ENCODE measurements at regions not wholly inside any gene's neighbourhood (a gene's known extent, or its start where the extent isn't known, plus 50 kb on each side); places are given as distances from the start of the nearest gene placed in this dataset.

DNA sequence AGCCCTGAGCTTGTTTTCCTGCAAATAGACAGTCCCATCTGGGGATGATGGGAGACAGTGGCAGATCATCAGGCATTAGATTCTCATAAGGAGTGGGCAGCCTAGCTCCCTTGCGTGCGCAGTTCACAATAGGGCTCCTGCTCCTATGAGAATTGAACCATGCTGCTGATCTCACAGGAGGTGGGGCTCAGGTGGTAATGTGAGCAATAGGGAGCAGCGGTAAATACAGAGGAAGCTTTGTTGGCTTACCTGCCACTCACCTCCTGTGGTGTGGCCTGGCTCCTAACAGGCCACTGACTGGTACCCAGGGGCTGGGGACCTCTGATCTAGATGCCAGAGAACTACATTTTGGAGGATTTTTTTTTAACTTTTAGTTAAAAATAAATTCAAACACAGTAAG, 434.8 kb upstream of the MKI67 start:
- no peak for DNase-seq (ENCODE audit: low spot score)

DNA sequence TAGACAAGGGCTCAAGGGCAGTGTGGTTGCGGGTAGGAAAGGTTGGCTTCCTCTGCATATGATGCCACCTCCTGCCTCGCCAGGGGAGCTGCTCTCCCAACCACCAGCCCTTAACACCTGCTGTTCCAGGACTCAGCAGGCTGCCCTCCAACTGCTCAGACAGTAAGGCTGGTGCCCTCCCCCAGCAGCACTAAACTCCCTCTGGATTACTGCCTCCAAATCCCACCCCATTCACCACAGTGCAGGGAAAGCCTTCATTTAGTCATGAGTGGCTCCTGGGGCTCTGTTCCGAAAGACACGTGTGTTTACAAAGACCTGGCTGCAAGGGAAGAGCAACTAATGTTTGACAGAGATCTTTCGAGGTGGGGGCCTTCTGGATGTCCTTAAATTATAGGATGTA, 437.2 kb upstream of the MKI67 start:
- DNase-seq (ENCODE audit: low spot score): no peak

DNA sequence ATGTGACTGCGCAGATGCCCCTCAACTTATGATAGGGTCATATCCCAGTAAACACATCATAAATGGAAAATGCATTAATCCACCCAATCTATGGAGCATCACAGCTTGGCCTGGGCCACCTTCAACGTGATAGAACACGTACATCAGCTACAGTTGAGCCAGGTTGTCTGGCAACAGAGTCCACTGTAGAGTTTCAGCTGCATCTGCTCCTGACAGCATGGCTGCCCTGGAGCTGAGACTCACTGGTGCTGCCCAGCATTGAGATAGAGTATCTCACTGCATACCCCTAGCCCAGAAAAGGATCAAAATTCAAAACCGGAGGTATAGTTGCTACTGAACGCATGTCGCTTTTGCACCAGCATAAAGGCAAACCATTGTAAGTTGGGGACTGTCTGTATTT, 437.7 kb upstream of the MKI67 start:
- no peak for DNase-seq (ENCODE audit: low spot score)

DNA sequence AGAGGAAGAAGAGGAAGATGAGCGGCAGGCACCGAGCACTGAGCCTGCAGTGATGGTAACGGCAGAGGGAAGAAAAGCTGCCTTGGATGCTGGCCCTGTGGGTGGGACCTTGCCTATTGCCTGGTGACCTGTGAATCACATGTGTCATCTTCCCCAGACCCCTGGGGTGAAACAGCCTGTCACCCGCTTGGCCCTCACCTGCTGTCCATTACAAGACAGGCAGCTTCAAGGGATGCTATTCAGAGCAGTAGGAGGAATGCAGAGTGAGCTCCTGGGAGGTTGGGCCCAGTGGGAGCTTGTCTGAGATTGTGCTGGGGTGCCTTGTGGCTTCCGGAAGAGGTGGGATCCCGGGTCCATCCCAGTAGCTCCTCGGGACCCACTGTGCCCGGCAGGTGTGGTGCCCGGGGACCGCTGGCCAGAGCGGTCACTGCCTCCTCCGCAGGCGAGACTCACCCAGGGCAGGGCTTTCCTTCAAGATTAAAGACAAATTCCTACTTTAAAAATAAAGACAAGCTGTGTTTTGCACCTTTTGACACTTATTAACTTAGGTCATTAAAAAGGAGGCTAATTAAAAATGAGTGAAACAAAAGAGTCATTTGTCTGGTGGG, 440.2 kb upstream of the MKI67 start:
- DNase-seq (ENCODE audit: low spot score): no peak

DNA sequence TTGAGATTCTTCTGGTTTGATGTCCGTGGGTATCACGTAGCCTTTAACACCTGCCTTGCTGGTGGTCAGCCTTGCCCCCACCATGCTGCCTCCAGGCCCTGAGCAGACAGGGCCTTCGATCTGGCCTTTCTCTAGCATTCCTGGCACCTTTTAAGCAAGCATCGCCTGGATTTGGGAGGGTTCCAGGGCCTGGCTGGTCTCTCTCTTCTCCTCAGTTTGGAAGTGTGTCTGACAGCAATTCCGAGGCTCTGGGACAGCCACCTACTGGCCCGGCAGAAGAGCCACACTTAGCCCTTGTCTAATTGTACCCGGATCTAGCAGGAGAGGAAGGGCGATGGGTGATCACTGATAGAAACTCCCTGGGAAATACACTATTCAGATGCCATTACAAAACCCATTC, 441.3 kb upstream of the MKI67 start:
- DNase-seq (ENCODE audit: low spot score): no peak

DNA sequence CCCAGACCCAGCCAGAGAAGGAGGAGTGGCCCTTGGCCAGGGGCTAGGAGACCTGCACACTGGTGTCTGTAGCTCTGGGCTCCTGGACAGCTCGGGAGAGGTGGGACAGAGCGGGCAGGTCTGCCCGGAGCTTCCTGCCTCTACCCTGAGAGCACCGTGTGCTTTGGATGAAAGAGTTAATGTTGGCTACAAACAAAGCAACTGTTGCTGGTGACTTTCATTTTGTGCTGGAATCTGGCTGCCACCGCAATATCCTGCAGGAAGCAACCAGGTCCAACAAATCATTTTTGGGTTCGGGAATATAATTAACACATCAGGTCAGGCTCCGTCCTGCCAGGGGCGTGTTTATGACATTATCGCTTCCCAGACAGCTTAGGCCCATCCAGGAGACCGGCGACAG, 441.8 kb upstream of the MKI67 start:
- no peak for DNase-seq (ENCODE audit: low spot score)

DNA sequence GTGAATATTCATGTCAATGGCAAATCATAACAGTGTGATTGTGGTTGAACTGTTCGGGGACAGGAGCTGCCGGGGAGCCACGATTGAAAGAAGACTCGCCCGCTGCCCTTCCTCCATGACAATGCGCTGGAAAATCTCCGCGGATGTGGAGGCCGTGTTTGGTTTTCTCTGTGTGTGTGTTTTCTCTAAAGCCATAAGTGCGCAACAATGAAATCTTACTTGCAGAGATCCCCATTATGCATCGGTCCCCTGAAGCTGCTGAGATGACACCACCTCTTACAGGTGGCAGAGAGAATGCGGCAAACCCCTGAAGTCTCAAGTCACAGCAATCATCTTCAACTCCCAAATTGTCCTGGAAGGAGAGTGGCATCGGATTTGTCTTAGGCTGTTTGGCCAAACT, 442.3 kb upstream of the MKI67 start:
- no peak for DNase-seq (ENCODE audit: low spot score)

DNA sequence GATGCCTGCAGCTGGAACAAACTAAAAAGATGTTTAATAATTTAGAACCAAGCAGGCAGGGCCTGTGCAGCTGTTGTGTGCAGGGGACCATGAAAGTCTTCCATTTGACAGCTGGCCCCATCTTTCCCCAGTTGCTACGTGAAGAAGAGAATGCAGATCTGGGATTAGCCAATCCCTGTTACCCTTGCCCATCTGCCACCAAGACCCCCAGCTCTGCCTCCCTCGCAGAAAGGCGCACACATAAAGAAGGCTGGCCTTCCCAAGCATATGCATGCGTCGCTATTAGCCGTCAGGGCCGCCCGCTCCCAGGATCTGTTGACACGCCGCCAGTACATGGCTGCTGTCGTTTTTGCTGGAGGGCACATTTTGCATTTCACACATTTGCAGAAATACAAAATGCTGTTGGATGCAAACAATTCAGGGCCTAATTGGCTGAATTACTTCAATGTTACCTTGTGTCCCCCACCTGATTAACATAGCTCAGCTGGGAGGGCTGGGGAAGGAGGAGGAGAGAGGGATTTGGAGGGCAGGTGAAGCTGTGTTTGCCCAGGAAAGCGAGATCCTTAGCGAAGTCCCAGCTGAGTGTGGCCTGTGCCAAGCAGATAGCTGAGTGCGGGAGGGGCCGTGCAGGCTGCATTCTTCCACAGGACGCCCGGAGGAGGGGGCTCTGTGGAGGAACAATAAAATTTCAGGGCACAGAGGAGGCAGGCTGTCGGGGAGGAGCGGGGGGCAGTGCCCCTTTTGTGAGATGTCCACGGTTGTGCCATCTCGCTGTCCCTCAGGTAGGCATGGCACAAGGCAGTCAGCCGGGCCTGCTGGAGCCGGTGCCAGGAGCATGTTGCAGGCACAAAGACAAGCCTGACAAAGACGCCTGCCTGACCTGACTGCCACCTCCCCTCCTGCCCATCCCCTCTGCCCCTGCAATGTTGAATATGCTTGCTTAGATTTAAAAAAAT, 443.0 kb upstream of the MKI67 start:
- no peak for DNase-seq (ENCODE audit: low spot score)

DNA sequence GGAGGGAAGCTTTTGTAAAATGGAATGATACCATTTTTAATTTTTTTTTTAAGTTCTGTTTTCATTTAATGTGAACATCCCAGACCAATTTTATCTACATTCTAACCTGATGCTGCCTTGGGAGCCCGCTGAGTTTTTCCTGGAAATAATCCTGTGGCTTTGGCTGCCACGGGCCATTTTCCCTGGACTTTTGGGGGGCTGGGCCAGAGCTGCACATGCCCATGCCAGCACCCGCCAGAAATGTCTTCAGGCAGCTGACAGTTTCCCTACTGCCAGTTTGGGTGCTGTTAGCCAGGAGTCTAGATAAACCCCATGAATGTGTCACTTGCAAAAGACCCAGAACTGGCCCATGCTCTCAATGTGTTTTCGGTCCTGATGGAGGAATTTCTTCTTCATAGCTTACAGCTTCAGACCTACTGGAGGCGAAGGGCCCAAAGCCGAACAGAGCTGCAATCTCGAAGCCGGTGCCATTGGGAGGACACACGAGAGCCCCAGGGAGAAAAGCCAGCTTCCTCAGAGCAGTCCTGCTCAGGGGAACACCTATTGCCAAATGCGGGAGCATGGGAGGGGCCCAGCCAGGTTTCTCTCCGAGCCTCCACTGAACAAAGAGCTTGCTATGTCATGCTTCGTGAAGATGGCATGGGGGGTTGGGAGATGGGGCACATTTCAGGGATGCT, 444.2 kb upstream of the MKI67 start:
- DNase-seq (ENCODE audit: low spot score): no peak

DNA sequence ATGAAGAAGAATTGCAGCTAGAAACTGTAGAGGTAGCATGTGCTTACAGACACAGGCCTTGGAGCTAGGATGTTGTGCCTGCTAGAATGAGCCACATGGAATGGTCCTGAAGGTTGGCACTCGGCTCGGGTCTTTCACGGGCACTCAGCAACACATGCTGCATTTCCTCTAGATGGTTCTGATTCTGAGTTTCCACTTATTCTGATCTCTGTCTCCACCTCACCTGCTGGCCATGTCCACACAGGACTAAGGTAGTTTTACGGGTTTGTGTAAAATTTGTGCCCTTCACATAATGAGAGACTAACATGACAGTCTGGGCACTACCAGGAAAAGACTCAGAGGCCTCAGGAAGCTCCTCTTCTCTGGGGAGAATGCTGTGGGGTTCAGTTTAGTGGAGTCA, 444.8 kb upstream of the MKI67 start:
- DNase-seq (ENCODE audit: low spot score): no peak

DNA sequence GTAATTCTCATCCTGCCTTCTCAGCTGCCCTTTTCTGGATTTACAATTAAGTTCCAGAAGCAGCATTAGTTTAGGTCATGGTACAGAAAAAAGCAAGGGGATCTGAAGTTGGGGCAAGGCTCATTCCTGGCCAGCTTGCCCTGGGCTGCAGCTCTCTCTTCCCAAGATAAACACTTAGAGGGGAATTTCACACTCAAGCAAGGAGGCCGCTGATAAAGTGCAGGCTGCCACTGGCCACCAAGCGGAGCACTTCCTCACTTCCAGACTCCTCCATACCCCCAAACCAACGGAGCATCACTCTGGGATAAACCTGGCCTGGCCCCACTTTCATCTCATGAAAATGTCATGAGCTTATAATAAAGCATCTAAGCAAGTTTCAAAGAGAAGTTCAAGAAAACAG, 445.5 kb upstream of the MKI67 start:
- no peak for DNase-seq (ENCODE audit: low spot score)

DNA sequence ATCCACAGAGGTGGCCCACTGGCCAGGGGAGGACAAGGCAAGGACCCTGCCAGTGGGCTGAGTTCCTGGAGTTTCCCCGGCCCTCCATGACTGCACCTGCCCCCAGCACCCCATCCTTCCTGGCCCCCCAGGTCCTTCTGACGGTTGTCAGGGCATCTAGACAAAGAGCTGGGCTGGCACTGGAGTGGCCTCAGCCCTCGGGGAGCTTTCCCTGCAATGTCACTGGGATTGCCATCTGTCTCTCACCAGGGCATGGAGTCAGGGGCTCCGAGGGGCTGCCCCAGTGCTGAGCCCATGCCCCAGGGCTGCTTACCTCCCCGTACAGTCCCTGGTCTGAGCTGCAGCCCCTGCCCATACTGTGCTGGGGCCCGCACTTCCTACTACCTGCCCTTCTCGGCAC, 446.5 kb upstream of the MKI67 start:
- no peak for DNase-seq (ENCODE audit: low spot score)

DNA sequence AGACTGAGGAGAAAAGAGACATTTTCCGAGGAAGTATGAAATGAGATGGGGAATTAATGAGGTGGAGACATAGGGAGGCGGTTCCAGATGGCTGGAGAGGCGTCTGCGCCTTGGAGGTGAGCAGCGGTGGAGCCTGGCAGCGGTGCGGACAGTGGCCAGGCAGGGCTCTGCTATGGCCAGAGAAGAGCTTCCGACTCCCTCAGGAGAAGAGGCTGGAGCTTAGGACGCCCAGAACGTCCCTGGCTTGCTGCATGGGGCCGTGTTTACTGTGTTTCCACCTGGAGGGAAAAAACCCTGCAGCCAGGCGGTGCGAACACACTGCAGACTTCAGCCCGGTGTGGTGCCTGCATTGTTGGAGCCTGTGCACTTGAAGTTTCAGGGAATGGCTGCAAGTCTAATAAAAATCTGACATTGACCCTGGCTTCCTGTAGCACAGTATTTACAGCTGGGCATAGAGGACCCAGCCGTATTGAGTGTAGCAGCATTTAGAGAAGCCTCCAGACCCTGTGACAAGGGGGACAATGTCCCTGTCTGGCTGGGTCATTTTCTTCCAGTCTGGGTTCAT, 447.1 kb upstream of the MKI67 start:
- DNase-seq (ENCODE audit: low spot score): no peak

DNA sequence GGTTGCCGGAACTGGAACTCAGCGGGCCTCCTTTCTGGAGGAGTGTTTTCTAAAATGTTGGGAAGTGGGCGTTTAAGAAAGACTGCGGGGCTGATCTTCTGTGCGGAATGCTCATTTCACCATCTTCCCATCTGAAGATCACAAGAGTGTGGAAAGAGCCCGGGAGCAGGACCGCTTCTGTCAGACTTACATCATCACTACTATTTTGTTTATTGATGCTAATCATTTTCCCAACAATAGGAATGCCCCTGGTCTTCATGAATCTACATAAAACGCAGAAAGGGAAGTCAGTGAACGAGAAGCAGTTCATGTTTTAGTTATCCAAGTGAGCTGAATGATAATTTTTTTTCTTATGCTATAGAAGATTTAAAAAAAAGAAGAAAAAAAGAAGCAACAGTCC, 447.8 kb upstream of the MKI67 start:
- DNase-seq (ENCODE audit: low spot score): no peak

DNA sequence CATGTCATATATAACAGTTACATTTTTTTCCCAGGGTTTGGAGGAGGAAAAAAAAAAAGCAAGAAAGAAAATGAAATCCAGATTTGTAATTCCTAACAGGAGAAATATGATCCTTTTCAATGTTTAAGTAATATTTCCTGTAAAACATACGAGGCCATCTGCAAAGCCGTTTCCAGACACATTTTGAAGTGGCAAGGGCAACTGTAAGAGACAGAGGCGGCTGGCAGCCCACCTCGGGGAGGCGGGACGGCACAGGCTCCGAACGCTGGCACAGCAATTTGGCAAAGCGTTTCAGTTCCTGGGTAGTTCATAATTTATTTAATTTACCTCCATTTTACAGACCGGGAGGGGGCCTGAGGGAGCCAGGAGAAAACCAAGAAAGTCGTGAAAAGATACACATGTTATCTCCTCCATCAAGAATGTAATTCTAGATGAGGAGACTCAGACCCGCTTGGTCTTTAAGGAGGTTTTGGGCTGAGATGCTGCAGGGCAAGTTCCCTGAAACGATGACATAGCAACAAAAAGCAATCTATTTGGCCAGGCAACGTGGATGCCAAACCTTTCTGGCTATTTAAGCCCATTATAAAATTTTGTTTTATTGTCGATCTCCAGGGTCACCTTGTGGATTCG, 448.5 kb upstream of the MKI67 start:
- no peak for DNase-seq (ENCODE audit: low spot score)

DNA sequence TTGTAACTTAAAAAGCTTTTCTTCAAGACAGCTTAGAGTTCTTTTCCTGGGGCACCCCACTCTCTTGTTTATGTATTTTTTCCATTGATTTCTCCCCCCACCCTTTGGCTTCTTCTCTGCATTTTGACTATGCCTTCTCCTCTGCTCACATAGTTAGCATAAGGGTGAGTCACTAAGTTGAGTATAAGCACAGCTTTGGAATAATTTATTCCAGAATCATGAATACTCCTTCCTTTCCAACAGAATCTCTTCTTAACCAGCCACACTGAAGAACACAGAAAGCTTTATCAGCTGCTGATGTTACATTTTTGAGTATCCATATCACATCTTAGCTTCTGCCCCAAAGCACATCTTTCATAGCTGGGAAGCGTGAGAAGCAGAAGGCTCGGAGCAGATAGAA, 449.5 kb upstream of the MKI67 start:
- DNase-seq (ENCODE audit: low spot score): no peak

DNA sequence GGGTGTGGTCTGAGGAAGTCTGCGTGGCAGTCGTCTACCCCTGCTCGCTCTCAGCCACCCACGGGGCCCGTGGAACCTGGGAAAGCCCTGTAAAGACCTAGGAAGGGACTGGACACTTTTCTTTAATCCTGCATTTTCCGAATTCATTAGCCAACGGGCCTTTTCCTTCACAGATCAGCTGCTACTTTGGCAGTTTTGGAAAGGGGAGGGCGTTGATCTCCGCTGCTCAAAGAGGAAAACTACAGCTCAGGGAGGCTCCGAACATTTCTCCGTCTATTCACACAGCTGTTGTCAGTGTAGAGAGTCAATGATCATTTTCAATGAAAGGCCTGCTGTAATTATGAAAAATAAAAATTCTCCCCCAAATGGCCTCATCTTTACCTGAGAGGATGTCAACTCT, 450.1 kb upstream of the MKI67 start:
- no peak for DNase-seq (ENCODE audit: low spot score)

DNA sequence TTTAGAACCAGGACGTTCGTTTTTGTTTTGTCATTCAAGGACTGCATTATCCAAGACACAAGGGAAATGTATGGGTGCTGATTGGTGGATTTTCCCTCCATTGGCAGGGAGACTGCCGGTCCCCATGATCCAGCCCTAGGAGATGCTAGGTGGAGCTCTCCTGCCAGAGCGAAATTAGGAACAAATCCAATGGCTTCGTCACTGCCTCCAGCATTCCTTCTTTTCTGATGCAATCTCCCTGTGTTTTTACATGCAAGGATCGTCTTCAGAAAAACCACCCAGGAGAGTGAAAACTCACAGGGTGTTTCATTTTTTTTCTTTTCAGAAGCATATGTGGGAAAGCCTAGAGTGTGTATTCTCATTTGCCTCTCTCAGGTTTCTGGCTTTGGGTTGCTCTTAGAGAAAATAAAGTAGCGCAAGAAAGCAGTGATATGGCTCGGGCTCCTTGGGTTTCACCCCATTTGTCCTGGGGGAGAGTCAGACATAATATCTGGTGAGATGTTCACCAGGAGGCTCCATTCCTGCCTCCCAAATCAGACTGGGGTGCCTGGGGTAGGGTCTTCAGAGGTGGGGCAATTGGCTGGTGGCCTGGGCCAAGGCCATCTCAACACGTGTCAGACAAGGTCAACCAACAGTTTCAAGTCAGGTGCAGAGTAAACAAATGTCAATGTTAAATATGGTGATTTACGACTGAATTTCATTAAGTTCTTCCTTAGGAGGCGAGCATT, 450.9 kb upstream of the MKI67 start:
- DNase-seq (ENCODE audit: low spot score): no peak

DNA sequence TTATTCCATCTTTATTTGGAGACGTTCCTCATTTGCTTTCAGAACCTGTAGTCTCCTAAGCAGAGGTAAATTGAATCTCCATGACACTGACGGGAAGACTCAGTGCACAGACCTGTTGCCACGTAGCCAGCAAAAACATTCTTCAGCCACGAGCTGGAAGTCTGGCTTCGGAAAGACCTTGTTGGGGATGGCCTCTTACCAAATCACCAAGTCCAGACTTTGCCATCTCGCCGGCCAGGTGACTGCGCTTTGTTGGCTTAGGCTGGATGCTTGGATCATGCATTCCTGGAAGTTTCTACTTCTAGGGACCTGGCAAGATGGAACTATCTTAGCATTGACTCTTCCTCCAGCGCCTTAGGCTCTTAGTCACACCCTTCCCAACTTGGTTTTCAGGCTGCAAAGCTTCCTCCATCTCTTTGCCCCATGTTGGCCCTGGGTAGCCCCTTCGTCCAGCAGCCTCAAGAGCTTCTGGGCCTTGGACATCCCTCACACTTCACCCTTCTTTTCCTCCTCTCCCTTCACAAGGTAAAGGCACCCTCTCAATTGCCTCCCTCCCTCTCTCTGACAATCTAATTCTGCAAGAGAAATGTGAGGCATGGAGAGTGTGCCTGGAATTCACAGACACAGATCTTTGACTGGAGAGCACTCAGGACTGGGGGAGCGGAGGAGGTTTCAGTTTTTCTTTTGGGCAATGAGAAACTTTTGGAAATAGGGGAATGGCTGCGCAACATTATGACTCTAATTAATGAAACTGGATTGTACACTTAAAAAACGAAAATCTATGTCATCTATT, 451.9 kb upstream of the MKI67 start:
- DNase-seq (ENCODE audit: low spot score): no peak

DNA sequence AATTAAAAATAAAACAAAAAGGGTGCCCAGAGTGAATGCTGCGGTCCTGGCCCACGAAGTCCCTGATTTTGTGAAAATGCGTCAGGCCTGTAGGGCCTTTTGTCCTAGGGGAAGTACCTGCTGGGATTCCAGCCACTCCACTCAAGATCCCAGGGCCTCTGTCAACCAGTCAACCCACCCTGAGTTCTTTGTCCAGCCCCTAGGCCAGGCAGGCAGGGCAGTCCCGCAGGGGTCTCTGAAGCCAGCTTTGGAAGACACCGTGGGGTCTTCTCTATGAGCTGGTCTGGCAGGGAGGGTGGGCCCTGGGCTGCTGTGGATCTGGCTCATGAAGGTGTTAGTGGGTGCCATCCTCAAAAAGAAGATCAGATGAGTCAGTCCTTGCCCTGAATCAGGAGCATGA, 452.5 kb upstream of the MKI67 start:
- no peak for DNase-seq (ENCODE audit: low spot score)

Measured in globus pallidus (tissue), 1 donor.